ENCODE measurements at regions not wholly inside any gene's neighbourhood (a gene's known extent, or its start where the extent isn't known, plus 50 kb on each side); places are given as distances from the start of the nearest gene placed in this dataset.

- Histone ChIP-seq H3K27ac (ENCODE audit: low read length) (no peak overlapping the region), H3K4me3 (ENCODE audit: low read depth in 2 of 2, low read length in 2 of 2) (peak overlapping the region in 1 of 2 experiments; percentile 19; a peak in 1 of 4 replicates), H3K36me3 (ENCODE audit: control insufficient read depth, insufficient read depth, low read length) (no peaks in the 10 kb centered on the region), H3K27me3 (ENCODE audit: control insufficient read depth, insufficient read depth, low read length) (no peaks in the 10 kb centered on the region), H3K9me3 (ENCODE audit: control insufficient read depth, insufficient read depth, low read depth, low read length) (peaks cover 7% of the 10 kb centered on the region; the same call in 1 of the 2 replicates), H3K4me1 (ENCODE audit: control insufficient read depth, insufficient read depth, low read length) (no peaks in the 10 kb centered on the region; the same call in 1 of the 2 replicates)
- no peak for DNase-seq (ENCODE audit: low read depth, low spot score)
- no peak for TF ChIP-seq TCF7L2 (IDR thresholded peaks at IDR 0.05; ENCODE audit: low read depth, low read length)
- TF ChIP-seq CTCF (IDR thresholded peaks at IDR 0.05), result no peak
- in situ Hi-C loops (cut with HindIII; ENCODE audit: low pct_unique_long_range_greater_than_20kb, low sequenced_read_pairs), result no loop called here
- ChIA-PET POLR2A (no interaction called here), CTCF (interaction anchor here (0.7 kb wide), 1 partner anchor 58 kb away, joined by 6 read pairs; no protein-coding TSS in a partner anchor)
- no peak for ATAC-seq
- intact Hi-C loops (cut with micrococcal nuclease; ENCODE audit: unreplicated experiment), result no loop called here
- no TSS peak for BruUV-seq (replicated peaks)
These were observed 58.3 kb upstream of the DLG1 start for GRCh38 chr3:197356741-197357140.

- DNase-seq (ENCODE audit: low read depth, low spot score) (no peak), ATAC-seq (peak; percentile 45; the same call in 1 of the 2 replicates)
- H3K9me3 ChIP-seq (ENCODE audit: control insufficient read depth, insufficient read depth, low read depth, low read length), result peaks cover 7% of the 10 kb centered on the region; the same call in 1 of the 2 replicates
- intact Hi-C loops (cut with micrococcal nuclease; ENCODE audit: unreplicated experiment), result no loop called here
- peak overlapping the region in 1 of 2 experiments; percentile 19; a peak in 1 of 4 replicates for H3K4me3 ChIP-seq (ENCODE audit: low read depth in 2 of 2, low read length in 2 of 2)
- H3K27me3 ChIP-seq (ENCODE audit: control insufficient read depth, insufficient read depth, low read length), result no peaks in the 10 kb centered on the region
- ChIA-PET CTCF (interaction anchor here (0.6 to 0.7 kb wide), 2 partner anchors 57 to 156 kb away, joined by 3 to 6 read pairs; no protein-coding TSS in a partner anchor), POLR2A (no interaction called here)
- no peak for TF ChIP-seq TCF7L2 (IDR thresholded peaks at IDR 0.05; ENCODE audit: low read depth, low read length)
- no peak for TF ChIP-seq REST (IDR thresholded peaks at IDR 0.05; ENCODE audit: insufficient read depth in 1 of 2, low read depth in 2 of 2, low read length in 1 of 2)
- no peak for TF ChIP-seq POLR2AphosphoS5 (IDR thresholded peaks at IDR 0.05; ENCODE audit: low read depth, low read length)
- TF ChIP-seq CTCF (IDR thresholded peaks at IDR 0.05), result no peak
- no peak for TF ChIP-seq SIN3A (IDR thresholded peaks at IDR 0.05; ENCODE audit: borderline replicate concordance, insufficient read depth, low read depth, low read length)
- H3K27ac ChIP-seq (ENCODE audit: low read length), result no peak overlapping the region
- H3K36me3 ChIP-seq (ENCODE audit: control insufficient read depth, insufficient read depth, low read length), result no peaks in the 10 kb centered on the region
- BruUV-seq (replicated peaks), result no TSS peak
- H3K4me1 ChIP-seq (ENCODE audit: control insufficient read depth, insufficient read depth, low read length), result no peaks in the 10 kb centered on the region; the same call in 1 of the 2 replicates
- in situ Hi-C loops (cut with HindIII; ENCODE audit: low pct_unique_long_range_greater_than_20kb, low sequenced_read_pairs), result no loop called here
These were observed 57.9 kb upstream of the DLG1 start for GRCh38 chr3:197356275-197356674.

Data from Panc1 (cell line).